Activated T-cell treated with anti-CD3 and anti-CD28 coated beads for 24 hours (primary cell): ENCODE measurements at regions not wholly inside any gene's neighbourhood (a gene's known extent, or its start where the extent isn't known, plus 50 kb on each side); places are given as distances from the start of the nearest gene placed in this dataset.
"Not testable (repeated sequence)": the region's sequence is repeated elsewhere in the genome, so short reads cannot be mapped to it uniquely, and the experiment has no call there.

Experiments used
- DNase-seq: peaks from one replicate; pipeline ENCODE4 v3.0.0-alpha.2; 2020; ENCODE audit warnings: low read depth

DNA sequence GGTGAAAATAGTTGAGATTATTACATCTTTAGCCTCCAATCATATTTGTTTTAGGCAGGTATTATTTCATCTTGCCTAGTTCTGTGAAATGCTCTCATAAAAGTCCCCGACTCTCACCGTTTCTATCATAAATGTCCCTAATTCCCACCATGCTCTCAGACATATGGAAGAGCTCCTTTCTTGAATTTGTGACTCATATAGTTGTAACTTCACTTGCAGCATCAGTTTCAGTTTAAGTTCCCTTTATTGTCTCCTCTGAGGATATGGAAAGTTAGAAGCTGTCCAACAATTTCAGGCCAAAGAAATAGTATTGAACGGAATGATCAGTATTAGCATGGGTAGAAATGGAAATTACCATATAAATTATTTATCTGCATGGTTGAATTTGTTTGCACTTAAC, 187.5 kb upstream of the NR4A3 start:
- DNase-seq = no peak

DNA sequence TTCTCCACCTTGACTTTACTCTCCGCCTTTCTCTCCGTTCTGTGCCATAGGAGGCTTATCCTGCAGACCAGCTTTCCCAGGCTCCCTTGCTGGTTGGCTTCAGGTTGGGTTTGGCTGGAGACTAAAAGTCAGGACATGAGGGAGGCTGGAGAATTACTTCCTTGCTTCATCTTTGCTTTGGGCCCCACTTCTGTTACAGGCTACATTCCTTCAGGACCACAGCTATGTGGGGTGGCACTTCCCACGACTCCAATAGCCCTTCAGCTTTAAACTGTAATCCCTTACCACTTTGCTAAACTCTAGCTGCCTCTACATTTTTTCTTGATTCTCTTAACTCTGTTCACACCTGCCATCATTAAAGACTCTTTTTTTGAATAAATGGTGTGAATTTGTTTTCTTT, 186.7 kb upstream of the NR4A3 start:
- no peak for DNase-seq

DNA sequence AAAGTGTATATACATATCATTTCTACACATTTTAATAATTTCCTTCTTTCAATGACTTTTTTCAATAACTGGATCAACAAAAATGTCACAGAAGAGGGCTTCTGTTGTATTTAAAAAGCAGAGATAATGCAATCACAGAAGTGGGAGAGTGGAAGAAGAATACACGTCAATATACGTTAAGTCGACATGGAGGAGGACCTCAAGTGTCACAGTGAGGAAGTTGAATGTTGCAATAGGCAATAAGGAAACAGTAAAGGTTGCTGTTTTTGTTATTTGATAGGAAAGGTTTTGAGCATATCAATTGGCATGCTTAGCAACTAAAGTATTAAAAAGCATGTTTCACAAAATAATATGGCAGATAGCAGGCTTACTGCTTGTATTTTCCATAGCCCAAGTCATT, 184.0 kb upstream of the NR4A3 start:
- no peak for DNase-seq

DNA sequence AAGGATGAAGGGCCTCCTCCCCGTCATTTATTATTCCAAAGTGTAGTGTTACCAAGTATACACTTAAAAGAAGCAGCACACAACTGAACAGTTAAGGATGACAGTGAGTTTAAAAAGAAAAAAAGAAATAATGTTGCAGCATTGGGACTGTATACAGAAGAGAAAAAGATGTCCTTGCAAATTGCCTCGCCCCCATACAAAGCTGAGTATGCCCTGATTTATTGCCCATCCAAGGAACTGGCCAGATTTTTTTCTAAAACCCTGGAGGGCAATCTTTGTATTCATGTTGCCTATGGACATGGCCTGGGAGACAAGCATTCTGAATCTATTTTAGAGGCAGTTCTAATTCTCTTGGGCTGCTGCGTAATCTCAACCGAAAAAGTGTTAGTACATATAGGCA, 182.7 kb upstream of the NR4A3 start:
- no peak for DNase-seq

DNA sequence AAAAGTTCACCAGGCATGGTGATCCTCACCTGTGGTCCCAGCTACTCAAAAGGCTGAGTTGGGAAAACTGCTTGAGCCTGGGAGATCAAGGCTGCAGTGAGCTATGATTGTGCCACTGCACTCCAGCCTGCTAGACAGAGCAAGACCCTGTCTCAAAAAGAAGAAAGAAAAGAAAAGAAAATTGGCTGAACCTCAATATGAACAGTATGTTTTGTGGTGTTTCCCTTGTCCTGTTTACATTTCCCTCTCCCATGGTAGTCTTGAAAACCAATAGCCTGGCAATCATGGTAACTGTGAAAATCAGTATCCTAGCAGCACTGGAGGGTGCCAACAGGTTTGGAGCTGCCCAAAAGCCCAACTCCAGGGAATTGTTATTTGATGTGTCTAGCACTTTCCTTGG, 174.1 kb upstream of the NR4A3 start:
- no peak for DNase-seq

DNA sequence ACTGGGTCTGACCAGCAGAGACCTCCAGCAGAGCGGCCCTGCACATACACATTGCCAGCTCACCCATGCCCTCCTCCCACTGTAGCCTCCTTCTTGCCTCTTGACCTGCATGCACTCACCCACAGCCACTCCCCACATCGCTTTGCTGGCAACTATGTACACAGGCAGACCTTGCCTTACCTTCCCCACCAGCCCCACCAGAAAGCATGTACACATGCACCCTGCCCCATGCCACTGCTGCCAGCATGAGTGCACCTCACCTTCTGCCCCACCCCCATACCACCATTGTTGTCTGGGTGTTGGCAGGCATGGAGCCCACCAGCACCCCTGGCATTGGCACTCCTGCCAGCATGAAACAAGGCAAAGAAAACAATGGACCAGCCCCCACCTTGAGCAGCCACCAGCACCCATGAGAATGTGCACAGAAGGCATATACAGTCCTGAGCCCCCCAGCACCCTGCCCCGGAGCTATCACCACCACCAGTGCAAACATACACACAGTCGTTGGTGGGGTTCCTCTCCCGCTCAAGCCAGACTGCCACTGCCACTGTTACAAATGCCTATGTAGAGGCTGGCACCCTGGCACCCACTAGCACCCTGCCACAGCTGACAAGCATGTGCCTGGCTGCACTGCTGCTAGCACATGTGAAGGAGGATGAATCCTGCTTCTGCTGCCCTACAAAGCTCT, 171.4 kb upstream of the NR4A3 start:
- DNase-seq = no peak

DNA sequence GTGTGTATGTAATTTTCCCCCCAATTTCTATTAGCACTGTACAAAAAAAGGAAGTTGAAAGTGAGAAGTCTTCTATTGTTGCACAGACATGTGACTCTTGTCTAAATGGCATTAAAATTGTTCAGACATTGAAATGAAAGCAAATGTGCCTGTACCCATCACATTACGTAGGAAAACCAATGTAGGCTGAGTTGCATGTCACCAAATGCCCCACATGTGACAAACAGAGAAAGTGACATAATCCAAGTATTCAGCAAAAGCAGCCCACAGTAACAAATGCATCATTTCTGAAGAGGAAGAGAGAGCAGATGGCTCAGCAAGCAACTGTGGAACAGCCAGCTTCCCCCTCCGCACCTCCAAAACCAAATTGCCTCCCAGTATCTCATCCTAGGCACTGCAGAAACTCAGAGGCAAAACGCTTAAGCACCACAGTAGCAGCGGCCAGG, 161.5 kb upstream of the NR4A3 start:
- no peak for DNase-seq

DNA sequence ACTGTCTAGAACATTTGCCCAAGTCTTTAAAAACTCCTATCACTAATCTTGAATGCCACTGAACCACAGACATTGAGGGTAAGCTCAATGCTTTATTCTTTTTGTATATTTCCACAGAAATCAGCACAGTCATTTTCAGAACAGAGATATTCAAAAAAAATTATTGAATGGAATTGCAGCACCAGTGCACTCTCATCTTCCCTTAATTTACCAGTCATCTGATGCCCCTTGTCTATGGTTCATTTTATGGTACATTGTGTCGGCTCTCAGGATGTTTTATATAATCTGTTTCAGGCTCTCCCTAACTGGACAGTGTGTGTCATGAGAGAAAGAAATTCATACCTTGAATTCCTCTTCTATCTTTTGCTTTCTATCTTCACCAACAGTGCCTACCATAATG, 158.4 kb upstream of the NR4A3 start:
- DNase-seq = no peak

DNA sequence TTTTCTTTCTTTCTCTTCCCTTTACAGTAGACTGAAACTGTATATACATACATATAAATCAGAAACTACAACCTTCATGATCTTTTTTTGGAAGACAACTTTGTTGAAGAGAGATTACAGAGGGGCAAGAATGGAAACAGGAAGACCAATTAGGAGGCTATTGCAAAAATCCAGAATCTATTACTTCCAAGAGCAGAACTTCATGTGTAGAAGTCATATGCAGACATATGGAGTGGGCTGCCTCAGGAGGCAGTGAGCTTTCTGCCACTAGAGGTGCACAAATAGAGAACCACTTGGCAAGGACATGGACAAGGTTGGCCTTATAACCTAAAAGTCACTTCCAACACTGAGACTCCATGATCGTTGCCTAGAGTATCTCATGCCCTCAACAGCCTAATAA, 157.8 kb upstream of the NR4A3 start:
- DNase-seq = no peak

DNA sequence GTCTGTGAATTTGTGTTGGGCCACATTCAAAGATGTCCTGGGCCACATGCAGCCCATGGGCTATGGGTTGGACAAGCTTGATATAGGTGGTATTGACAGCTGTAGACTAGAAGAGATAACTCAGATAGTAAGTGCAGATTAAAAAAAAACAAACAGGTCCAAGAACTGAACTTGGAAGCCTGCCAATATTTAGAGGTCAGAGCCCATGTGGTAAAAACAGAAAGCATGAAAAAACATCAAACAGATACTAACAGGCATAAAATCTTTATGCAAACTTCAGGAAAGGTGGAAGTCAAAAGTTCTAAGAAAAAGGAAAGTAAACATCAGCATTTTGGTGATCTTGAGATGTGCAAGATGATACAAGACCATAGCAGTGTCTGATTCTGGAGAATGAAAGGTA, 155.1 kb upstream of the NR4A3 start:
- no peak for DNase-seq

DNA sequence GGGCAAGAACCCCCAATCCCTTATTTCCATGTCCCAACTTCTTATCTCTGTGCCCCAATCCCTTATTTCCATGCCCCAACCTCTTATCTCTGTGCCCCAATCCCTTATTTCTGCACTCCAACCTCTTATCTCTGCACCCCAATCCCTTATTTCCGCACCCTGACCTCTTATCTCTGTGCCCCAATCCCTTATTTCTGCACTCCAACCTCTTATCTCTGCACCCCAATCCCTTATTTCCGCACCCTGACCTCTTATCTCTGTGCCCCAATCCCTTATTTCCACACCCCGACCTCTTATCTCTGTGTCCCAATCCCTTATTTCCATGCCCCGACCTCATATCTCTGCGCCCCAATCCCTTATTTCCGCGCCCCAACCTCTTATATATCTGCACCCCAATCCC, 150.8 kb upstream of the NR4A3 start:
- DNase-seq = not testable (repeated sequence)

DNA sequence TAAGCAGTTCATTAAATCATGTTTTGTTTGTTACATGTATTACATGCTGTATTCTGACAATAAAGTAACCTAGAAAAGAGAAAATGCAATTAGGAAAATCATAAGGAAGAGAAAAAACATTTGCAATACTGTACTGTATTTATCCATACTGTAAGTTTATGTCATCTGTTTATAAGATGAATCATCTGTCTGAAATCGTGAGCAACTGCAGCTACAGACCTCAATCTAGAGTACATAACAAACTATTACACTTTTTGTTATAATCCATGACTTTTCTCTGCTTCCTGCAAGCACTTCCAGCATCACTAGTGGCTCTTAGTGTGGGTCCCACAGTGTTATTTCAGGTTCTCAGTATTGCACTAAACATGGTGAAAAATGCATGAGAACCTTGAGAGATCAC, 144.4 kb upstream of the NR4A3 start:
- DNase-seq = no peak

DNA sequence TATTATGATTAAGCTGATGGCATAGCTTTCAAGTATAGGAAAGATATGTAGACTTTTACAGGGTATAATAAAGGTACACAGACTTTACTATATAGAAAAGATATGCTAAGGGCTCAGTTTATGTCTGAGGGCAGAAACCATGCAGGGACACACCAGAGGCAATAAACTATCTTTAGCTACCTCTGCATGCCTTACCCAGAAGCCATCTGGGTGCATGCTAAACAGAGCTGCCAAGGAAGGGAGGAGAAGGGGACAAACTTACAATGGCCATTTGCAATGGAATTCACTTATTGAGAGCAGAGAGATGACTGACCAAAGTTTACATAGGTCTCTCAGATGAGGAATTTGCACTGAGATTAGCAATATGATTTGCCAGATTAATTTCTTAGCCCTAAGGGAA, 143.1 kb upstream of the NR4A3 start:
- DNase-seq = no peak

DNA sequence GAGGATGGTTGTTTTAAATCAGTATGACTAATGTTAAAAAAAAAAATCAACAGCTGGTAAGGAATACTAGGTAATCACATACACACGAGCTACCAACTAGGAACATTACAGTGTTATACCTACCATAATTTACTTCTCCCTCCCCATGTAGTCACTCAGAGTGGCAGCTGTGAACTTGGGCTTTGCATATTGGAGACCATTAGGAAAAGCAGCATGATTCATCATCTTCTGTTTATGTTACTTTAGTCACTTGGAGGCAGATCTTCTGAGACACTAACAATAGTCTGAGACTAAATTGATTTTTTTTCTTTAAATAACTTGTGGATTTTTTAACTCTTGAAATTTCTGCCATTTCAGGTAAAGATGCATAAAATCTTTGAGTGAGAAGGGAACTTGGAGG, 141.5 kb upstream of the NR4A3 start:
- DNase-seq = no peak

DNA sequence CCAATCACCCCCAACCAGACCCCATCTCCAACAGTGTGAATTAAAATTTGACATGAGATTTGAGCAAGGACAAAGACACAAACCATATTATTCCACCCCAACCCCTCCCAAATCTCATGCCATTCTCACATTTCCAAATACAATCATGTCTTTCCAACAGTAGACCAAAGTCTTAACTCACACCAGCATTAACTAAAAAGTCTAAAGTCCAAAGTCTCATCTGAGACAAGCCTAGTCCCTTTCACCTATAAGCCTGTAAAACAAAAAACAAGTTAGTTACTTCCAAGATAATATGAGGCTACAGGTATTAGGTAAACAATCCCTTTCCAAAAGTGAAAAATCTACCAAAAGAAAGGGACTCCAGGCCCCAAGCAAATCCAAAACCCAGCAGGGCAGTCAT, 140.6 kb upstream of the NR4A3 start:
- no peak for DNase-seq

DNA sequence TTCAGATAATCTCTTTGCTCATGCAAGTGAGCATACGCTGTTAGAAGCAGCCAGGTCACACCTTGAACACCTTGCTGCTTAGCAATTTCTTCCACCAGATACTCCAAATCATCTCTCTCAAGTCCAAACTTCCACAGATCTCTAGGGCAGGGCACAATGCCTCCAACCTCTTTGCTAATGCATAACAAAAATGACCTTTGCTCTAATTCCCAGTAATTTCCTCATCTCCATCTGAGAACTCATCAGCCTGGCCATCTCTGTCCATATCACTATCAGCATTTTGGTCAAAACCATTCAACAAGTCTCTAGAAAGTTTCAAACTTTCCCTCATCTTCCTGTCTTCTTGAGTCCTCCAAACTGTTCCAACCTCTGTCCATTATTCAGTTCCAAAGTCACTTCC, 139.3 kb upstream of the NR4A3 start:
- DNase-seq = no peak

DNA sequence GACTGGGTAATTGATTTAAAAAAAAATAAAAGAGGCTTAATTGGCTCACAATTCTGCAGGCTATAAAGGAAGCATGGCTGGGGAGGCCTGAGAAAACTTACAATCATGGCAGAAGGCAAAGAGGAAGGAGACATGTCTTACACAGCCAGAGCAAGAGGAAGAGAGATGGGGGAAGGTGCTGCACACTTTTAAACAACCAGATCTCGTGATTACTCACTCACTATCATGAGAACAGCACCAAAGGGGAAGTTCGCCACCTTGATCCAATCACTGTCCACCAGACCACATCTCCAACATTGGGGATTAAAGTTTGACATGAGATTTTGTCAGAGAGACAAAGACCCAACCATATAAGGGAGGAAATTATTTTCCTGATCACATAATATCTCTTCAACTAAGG, 138.8 kb upstream of the NR4A3 start:
- no peak for DNase-seq

DNA sequence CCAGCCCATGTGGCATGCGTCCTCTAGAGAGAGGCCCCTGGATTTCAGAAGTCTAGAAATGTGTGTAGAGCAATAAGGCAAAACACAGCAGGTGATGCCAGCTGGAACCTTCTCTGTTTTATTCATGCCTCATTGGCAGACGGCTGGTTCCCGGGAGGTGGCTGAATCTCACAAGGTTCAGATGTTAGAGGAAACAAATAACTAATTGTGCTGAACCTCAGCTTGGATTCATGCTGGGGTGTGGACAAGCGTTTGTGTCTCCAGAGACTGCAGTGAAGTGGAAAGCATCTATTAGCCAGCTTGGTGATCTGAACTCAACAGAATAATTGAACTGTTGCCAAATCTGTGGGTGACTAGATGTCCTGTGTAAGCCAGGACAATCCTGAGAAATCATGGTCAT, 131.1 kb upstream of the NR4A3 start:
- no peak for DNase-seq

DNA sequence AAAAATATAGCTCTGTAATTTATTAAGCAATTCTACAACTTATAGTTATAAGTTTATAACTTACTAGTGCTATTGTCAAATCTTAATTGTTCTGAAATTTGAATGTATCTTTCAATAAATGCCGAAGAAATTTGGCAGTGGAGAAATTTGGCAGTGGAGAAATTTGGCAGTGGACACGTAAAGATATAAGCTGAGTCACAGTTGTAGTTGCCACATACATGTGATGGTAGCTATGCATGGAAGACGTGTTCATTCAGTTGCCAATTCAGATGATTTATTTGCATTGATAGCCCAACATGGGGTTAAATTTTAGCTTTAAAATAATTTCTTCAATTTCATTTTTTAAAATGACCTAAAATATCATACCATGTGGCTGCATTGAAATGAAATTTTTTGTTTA, 127.8 kb upstream of the NR4A3 start:
- DNase-seq = no peak

DNA sequence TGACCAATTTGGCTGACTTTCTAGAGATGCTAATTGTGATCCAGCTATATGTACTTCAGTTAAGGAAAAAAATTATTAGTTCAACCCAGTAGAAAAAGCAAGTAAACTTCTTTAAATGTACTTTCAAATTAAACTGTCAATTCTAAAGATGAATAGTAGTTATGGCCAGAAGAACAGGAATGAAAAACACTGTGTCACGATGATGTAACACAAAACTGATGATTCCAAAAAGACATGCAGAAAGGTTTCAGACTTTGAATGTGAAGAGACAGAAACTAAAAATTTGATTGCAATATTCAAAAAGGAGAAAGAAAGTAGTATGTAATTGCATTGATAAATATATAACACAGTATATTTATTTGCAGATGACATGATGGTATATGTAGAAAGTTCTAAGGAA, 127.3 kb upstream of the NR4A3 start:
- no peak for DNase-seq

DNA sequence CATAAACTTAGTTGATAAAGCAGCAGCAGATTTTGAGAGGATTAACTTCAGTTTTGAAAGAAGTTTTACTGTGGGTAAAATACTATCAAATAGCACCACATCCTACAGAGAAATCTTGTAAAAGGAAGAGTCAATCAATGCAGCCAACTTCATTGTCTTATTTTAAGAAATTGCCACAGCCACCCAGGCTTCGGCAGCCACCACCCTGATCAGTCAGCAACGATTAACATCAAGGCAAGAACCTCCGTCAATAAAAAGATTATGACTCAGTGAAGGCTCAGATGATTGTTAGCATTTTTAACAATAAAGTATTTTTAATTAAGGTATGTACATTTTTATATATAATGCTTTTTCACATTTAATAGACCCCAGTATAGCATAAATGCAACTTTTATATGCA, 122.3 kb upstream of the NR4A3 start:
- no peak for DNase-seq

DNA sequence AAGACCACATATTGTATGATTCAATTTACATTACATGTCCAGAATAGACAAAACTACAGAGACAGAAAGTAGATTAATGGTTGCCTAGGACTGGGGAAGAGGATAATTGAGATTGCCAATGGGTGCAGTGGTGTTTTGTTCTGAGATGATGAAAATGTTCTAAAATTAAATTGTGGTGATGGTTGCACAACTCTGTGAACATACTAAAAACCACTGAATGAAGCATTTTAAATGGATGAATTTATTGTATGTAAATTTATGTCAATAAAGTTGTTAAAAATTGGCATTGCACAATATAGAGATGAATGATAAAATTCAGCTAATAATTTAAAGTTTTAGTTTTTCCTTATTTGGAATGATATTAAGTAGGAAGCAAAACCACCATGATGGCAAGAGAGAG, 109.5 kb upstream of the NR4A3 start:
- DNase-seq = no peak

DNA sequence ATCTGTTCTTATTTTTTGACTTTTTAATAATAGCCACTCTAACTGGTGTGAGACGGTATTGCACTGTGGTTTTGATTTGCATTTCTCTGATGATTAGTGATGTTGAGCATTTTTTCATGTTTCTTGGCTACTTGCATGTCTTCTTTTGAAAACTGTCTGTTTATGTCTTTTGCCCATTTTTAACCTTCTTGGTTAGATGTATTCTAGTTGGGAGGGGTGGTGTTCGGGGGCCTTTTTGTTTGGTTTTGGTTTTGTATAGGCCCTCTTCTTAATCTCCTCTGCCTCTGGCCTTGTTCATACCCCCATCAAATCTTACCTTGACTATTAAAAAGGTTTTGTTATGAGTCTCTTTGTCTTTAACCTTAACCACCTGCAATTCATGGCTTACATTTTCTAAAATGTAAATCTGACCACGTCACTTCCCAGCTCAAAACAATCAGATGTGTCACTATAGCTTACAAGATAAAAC, 107.8 kb upstream of the NR4A3 start:
- DNase-seq = no peak

DNA sequence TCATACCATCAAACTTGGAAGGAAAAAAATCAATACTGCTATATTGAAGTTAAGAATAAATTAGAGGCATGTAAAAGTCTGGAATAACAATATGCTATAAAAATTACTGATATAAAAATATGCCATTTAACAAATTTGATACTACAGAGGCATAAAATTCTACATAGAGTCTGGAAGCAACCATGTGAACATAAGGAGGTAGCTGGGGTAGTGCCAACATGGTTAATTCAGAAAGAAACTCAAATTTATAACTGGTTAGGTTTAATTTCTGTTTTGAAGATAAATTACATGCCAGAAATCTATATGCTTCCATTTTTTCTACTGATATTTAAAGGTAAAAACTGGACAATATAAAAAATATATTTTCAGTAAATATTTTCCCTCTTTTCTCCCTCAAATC, 103.1 kb upstream of the NR4A3 start:
- DNase-seq = no peak
